HUES48 (cell line): ENCODE measurements at regions not wholly inside any gene's neighbourhood (a gene's known extent, or its start where the extent isn't known, plus 50 kb on each side); places are given as distances from the start of the nearest gene placed in this dataset.

ENCODE experiments used
- H3K27ac ChIP-seq: one replicate; pipeline ENCODE4 v1.7.0; 2013; ENCODE audit warnings: low read depth, low read length, inconsistent platforms
- H3K27me3 ChIP-seq: 2 replicates; pipeline ENCODE4 v1.6.1; 2013; ENCODE audit warnings: mild to moderate bottlenecking, low read length; ENCODE audit not compliant: control insufficient read depth, insufficient read depth
- H3K36me3 ChIP-seq: 2 replicates; pipeline ENCODE4 v1.6.1; 2013; ENCODE audit warnings: low read length; ENCODE audit not compliant: control insufficient read depth, insufficient read depth
- H3K4me1 ChIP-seq: 2 replicates; pipeline ENCODE4 v1.6.1; 2013; ENCODE audit warnings: mild to moderate bottlenecking, low read length; ENCODE audit not compliant: control insufficient read depth, insufficient read depth
- H3K4me3 ChIP-seq: 2 replicates; pipeline ENCODE4 v1.5.1; 2013; ENCODE audit warnings: mild to moderate bottlenecking, low read depth, low read length
- H3K9ac ChIP-seq: 2 replicates; pipeline ENCODE4 v1.6.1; 2013; ENCODE audit warnings: mild to moderate bottlenecking, low read depth, low read length, moderate library complexity
- H3K9me3 ChIP-seq: 2 replicates; pipeline ENCODE4 v1.6.1; 2013; ENCODE audit warnings: low read length; ENCODE audit not compliant: control insufficient read depth, insufficient read depth

- no peak overlapping the region for H3K4me3 ChIP-seq
- no peaks in the 10 kb centered on the region for H3K4me1 ChIP-seq
- no peaks in the 10 kb centered on the region for H3K9me3 ChIP-seq
- no peaks in the 10 kb centered on the region for H3K36me3 ChIP-seq
- H3K27me3 ChIP-seq, result no peaks in the 10 kb centered on the region
- no peak overlapping the region for H3K27ac ChIP-seq
- H3K9ac ChIP-seq, result no peak overlapping the region
These were observed 57.9 kb downstream of the PYDC2 start for GRCh38 chr3:191518861-191519260.

GRCh38 chr3:191521055-191521454, 60.1 kb downstream of the PYDC2 start:
- no peaks in the 10 kb centered on the region for H3K36me3 ChIP-seq
- H3K9ac ChIP-seq, result no peak overlapping the region
- no peaks in the 10 kb centered on the region for H3K27me3 ChIP-seq
- no peaks in the 10 kb centered on the region for H3K9me3 ChIP-seq
- no peak overlapping the region for H3K4me3 ChIP-seq
- no peaks in the 10 kb centered on the region for H3K4me1 ChIP-seq
- no peak overlapping the region for H3K27ac ChIP-seq

GRCh38 chr3:191523148-191523547, 62.2 kb downstream of the PYDC2 start:
- Histone ChIP-seq H3K9me3 (no peaks in the 10 kb centered on the region), H3K4me3 (no peak overlapping the region), H3K9ac (no peak overlapping the region), H3K27ac (no peak overlapping the region), H3K4me1 (no peaks in the 10 kb centered on the region), H3K36me3 (no peaks in the 10 kb centered on the region), H3K27me3 (no peaks in the 10 kb centered on the region)

GRCh38 chr3:191528589-191528988, 67.6 kb downstream of the PYDC2 start:
- Histone ChIP-seq H3K9me3 (no peaks in the 10 kb centered on the region), H3K4me1 (no peaks in the 10 kb centered on the region), H3K27ac (no peak overlapping the region), H3K9ac (no peak overlapping the region), H3K4me3 (no peak overlapping the region), H3K27me3 (no peaks in the 10 kb centered on the region), H3K36me3 (no peaks in the 10 kb centered on the region)

- H3K4me1 ChIP-seq, result no peaks in the 10 kb centered on the region
- H3K36me3 ChIP-seq, result no peaks in the 10 kb centered on the region
- H3K9ac ChIP-seq, result no peak overlapping the region
- no peaks in the 10 kb centered on the region for H3K9me3 ChIP-seq
- no peaks in the 10 kb centered on the region for H3K27me3 ChIP-seq
- no peak overlapping the region for H3K4me3 ChIP-seq
- no peak overlapping the region for H3K27ac ChIP-seq
These were observed 69.0 kb downstream of the PYDC2 start for GRCh38 chr3:191529992-191530391.

- no peaks in the 10 kb centered on the region for H3K9me3 ChIP-seq
- no peak overlapping the region for H3K9ac ChIP-seq
- H3K27ac ChIP-seq, result no peak overlapping the region
- H3K4me1 ChIP-seq, result no peaks in the 10 kb centered on the region
- H3K27me3 ChIP-seq, result no peaks in the 10 kb centered on the region
- H3K4me3 ChIP-seq, result no peak overlapping the region
- H3K36me3 ChIP-seq, result no peaks in the 10 kb centered on the region
These were observed 70.5 kb downstream of the PYDC2 start for GRCh38 chr3:191531434-191531972.

- 0 out of 2 replicates have a peak, but pooled peaks cover 1% of the 10 kb centered on the region for H3K9me3 ChIP-seq
- H3K27me3 ChIP-seq, result no peaks in the 10 kb centered on the region
- H3K27ac ChIP-seq, result no peak overlapping the region
- no peak overlapping the region for H3K9ac ChIP-seq
- no peaks in the 10 kb centered on the region for H3K36me3 ChIP-seq
- H3K4me1 ChIP-seq, result no peaks in the 10 kb centered on the region
- no peak overlapping the region for H3K4me3 ChIP-seq
These were observed 82.1 kb downstream of the PYDC2 start for GRCh38 chr3:191543018-191543417.

- H3K4me3 ChIP-seq, result no peak overlapping the region
- H3K9me3 ChIP-seq, result peaks cover 3% of the 10 kb centered on the region; the same call in 1 of the 2 replicates
These were observed 82.9 kb downstream of the PYDC2 start for GRCh38 chr3:191543897-191544296.

GRCh38 chr3:191549357-191549756, 88.4 kb downstream of the PYDC2 start:
- H3K4me3 ChIP-seq, result no peak overlapping the region
- H3K4me1 ChIP-seq, result no peaks in the 10 kb centered on the region
- H3K9me3 ChIP-seq, result peaks cover 3% of the 10 kb centered on the region; the same call in 1 of the 2 replicates
- H3K27me3 ChIP-seq, result no peaks in the 10 kb centered on the region
- H3K36me3 ChIP-seq, result no peaks in the 10 kb centered on the region
- no peak overlapping the region for H3K9ac ChIP-seq
- H3K27ac ChIP-seq, result no peak overlapping the region

More at GRCh38 chr3:191543897-191544296, 82.9 kb downstream of the PYDC2 start:
- Histone ChIP-seq H3K9ac (no peak overlapping the region), H3K27me3 (no peaks in the 10 kb centered on the region), H3K27ac (no peak overlapping the region), H3K36me3 (no peaks in the 10 kb centered on the region), H3K4me1 (no peaks in the 10 kb centered on the region)

- Histone ChIP-seq H3K27ac (no peak overlapping the region), H3K9me3 (peaks cover 2% of the 10 kb centered on the region; the same call in 1 of the 2 replicates), H3K4me1 (peaks cover 6% of the 10 kb centered on the region; the same call in 1 of the 2 replicates), H3K27me3 (no peaks in the 10 kb centered on the region), H3K4me3 (no peak overlapping the region), H3K9ac (no peak overlapping the region), H3K36me3 (no peaks in the 10 kb centered on the region)
These were observed 94.1 kb downstream of the PYDC2 start for GRCh38 chr3:191555037-191555436.

GRCh38 chr3:191557322-191557721, 96.4 kb downstream of the PYDC2 start:
- peaks cover 6% of the 10 kb centered on the region; the same call in 1 of the 2 replicates for H3K4me1 ChIP-seq

More at GRCh38 chr3:191557322-191557721, 96.4 kb downstream of the PYDC2 start:
- peaks cover 2% of the 10 kb centered on the region; the same call in 1 of the 2 replicates for H3K9me3 ChIP-seq
- H3K36me3 ChIP-seq, result no peaks in the 10 kb centered on the region
- H3K9ac ChIP-seq, result no peak overlapping the region
- H3K27ac ChIP-seq, result no peak overlapping the region
- no peak overlapping the region for H3K4me3 ChIP-seq
- no peaks in the 10 kb centered on the region for H3K27me3 ChIP-seq
